IPS-20b (cell line): ENCODE measurements at regions not wholly inside any gene's neighbourhood (a gene's known extent, or its start where the extent isn't known, plus 50 kb on each side); places are given as distances from the start of the nearest gene placed in this dataset.

Experiments
- H3K27ac ChIP-seq: one replicate; pipeline ENCODE4 v1.5.1; 2013; ENCODE audit warnings: low read length
- H3K27me3 ChIP-seq: 2 replicates; pipeline ENCODE4 v1.6.1; 2013; ENCODE audit warnings: mild to moderate bottlenecking, low read length, inconsistent platforms; ENCODE audit not compliant: insufficient read depth
- H3K36me3 ChIP-seq: 2 replicates; pipeline ENCODE4 v1.6.1; 2013; ENCODE audit warnings: low read depth, mild to moderate bottlenecking, inconsistent platforms, low read length, moderate library complexity; ENCODE audit not compliant: insufficient read depth
- H3K4me1 ChIP-seq: 2 replicates; pipeline ENCODE4 v1.6.1; 2013; ENCODE audit warnings: mild to moderate bottlenecking, control low read depth, inconsistent platforms, low read length, moderate library complexity; ENCODE audit not compliant: insufficient read depth
- H3K4me3 ChIP-seq: 2 replicates; pipeline ENCODE4 v1.5.1; 2013; ENCODE audit warnings: mild to moderate bottlenecking, low read length, inconsistent platforms
- H3K9ac ChIP-seq: 2 replicates; pipeline ENCODE4 v1.6.1; 2013; ENCODE audit warnings: low read depth, mild to moderate bottlenecking, inconsistent platforms, low read length, moderate library complexity
- H3K9me3 ChIP-seq: 2 replicates; pipeline ENCODE4 v1.6.1; 2013; ENCODE audit warnings: mild to moderate bottlenecking, low read depth, low read length, inconsistent platforms; ENCODE audit not compliant: insufficient read depth

DNA sequence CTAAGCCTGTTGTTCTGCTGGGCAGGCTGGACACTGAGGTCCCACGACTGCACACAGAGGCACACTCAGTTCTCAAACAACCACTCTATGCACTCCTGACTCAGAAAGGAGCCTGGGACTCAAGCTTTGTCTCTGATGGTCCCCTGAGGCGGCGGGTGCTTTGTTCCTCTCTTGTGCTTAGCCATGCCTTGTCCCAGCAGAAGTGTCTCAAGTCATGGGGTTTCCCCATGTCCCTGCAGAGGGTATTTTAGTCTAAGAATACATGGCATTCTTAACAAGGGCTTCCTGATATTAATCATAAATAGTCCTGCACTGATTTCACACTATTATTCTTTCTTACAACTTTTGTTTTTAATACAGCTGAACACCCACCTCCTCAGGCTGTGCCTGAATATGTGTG lies 72.5 kb downstream of the CXCL12 start:
- Histone ChIP-seq H3K27me3 (peaks cover 34% of the 10 kb centered on the region), H3K9me3 (no peaks in the 10 kb centered on the region), H3K9ac (no peak overlapping the region), H3K36me3 (no peaks in the 10 kb centered on the region), H3K27ac (no peak overlapping the region), H3K4me3 (no peak overlapping the region), H3K4me1 (peaks cover 4% of the 10 kb centered on the region; the same call in 1 of the 2 replicates)

- Histone ChIP-seq H3K27me3 (peaks cover 34% of the 10 kb centered on the region), H3K4me3 (peak overlapping the region; percentile 17; the same call in 1 of the 2 replicates), H3K9me3 (no peaks in the 10 kb centered on the region), H3K27ac (no peak overlapping the region), H3K9ac (no peak overlapping the region), H3K4me1 (peaks cover 4% of the 10 kb centered on the region; the same call in 1 of the 2 replicates), H3K36me3 (no peaks in the 10 kb centered on the region)
These were observed 73.3 kb downstream of the CXCL12 start for GRCh38 chr10:44311563-44312051.

DNA sequence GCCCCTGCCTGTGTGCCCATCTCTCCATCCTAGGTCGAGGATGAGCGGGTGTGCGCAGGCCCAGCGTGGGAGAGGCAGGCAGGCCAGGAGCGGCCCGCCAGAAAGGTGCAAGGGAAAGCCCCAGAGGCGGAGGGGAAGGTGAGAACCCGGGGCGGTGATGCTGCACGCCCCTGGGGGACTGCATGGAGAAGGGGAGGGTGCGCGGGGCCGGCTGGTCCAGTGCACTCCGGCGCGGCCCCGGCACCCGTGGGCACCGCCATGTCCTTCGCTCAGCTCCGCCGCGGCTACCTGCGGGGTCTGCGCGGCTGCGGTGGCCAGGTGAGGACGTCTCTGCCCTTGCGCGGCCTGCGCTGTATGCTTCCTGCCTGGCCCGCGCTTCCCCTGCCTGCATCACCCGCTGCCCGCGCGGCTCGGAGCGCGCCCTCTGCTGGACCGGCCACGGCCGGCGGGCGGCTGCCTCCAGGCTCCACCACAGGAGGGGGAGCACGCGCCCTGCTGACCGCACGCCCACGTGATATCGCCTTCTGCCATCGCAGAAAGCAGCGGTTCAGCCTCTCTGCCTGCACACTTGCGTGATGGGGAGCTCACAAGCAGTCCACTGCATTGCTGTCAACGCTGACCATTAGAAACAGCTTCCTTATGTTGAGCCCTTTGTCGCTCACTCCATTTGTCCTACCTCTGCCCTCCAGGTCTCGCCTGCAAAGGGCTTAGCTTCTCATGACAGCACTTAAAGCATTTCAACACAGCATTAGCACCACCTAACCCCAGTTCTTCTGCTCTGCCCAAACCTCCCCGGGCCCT lies 73.9 kb downstream of the CXCL12 start:
- Histone ChIP-seq H3K27me3 (peaks cover 34% of the 10 kb centered on the region), H3K4me3 (peak overlapping the region; percentile 42; the same call in 1 of the 2 replicates), H3K36me3 (no peaks in the 10 kb centered on the region), H3K9me3 (no peaks in the 10 kb centered on the region), H3K27ac (no peak overlapping the region), H3K4me1 (peaks cover 4% of the 10 kb centered on the region; the same call in 1 of the 2 replicates), H3K9ac (no peak overlapping the region)

GRCh38 chr10:44309939-44310761 lies 74.7 kb downstream of the CXCL12 start:
- Histone ChIP-seq H3K27me3 (peaks cover 34% of the 10 kb centered on the region), H3K27ac (no peak overlapping the region), H3K9ac (no peak overlapping the region), H3K4me1 (peaks cover 4% of the 10 kb centered on the region; the same call in 1 of the 2 replicates), H3K9me3 (no peaks in the 10 kb centered on the region), H3K36me3 (no peaks in the 10 kb centered on the region), H3K4me3 (peak overlapping the region; percentile 42; the same call in 1 of the 2 replicates)

GRCh38 chr10:44309361-44309760 lies 75.5 kb downstream of the CXCL12 start:
- Histone ChIP-seq H3K4me1 (peaks cover 4% of the 10 kb centered on the region; the same call in 1 of the 2 replicates), H3K27ac (no peak overlapping the region), H3K4me3 (no peak overlapping the region)

DNA sequence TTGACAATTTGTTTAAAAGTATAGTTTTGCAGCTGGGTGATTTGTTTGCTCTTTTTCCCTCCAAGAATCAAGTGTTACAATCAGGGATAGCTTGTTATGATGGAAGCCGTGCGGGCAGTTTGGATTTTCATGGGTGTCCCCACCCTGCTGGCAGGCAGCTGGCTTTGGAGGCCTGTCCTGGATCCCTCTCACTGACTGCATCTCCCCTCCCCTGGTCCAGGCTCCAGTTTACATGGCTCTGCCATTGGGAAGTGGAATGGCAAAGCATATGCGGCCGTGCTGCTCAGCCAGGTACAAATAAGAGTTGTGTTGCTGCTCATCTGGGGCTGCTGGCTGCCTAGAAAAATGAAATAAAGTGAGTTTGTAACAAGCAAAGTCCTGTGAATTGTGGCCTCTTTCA lies 76.0 kb downstream of the CXCL12 start:
- H3K27me3 ChIP-seq = peaks cover 34% of the 10 kb centered on the region
- peaks cover 4% of the 10 kb centered on the region; the same call in 1 of the 2 replicates for H3K4me1 ChIP-seq
- H3K9me3 ChIP-seq = peaks cover 6% of the 10 kb centered on the region; the same call in 1 of the 2 replicates
- no peak overlapping the region for H3K27ac ChIP-seq
- no peak overlapping the region for H3K4me3 ChIP-seq
- H3K36me3 ChIP-seq = no peaks in the 10 kb centered on the region
- no peak overlapping the region for H3K9ac ChIP-seq

More at GRCh38 chr10:44309361-44309760, 75.5 kb downstream of the CXCL12 start:
- Histone ChIP-seq H3K36me3 (no peaks in the 10 kb centered on the region), H3K9ac (no peak overlapping the region), H3K9me3 (peaks cover 2% of the 10 kb centered on the region; the same call in 1 of the 2 replicates), H3K27me3 (peaks cover 34% of the 10 kb centered on the region)

DNA sequence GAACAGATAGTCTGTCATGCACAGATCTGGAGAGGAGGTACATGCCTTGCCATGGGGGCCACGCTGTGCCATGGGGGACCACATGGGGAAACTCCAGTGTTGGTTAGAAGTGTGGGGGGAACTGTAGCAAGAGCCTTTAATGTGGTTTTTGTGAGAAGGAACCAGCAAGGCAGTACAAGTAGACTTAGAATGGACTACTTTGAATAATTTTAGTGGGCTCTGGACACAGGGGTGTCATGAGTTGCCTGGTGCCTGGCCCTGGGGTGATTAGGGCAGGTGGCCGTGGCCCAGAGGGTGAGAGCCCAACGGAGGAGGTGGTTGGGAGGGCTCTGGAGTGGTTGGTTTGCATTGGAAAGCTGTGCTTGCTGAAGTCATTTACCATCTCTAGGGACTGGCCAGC lies 77.2 kb downstream of the CXCL12 start:
- no peak overlapping the region for H3K4me3 ChIP-seq
- H3K27ac ChIP-seq = no peak overlapping the region
- H3K9me3 ChIP-seq = peaks cover 15% of the 10 kb centered on the region
- peaks cover 4% of the 10 kb centered on the region; the same call in 1 of the 2 replicates for H3K4me1 ChIP-seq
- H3K27me3 ChIP-seq = peaks cover 34% of the 10 kb centered on the region
- H3K36me3 ChIP-seq = no peaks in the 10 kb centered on the region
- H3K9ac ChIP-seq = no peak overlapping the region

GRCh38 chr10:44306762-44307161 lies 78.1 kb downstream of the CXCL12 start:
- no peaks in the 10 kb centered on the region for H3K36me3 ChIP-seq

GRCh38 chr10:44306147-44306710 lies 78.7 kb downstream of the CXCL12 start:
- Histone ChIP-seq H3K4me1 (peaks cover 1% of the 10 kb centered on the region; the same call in 1 of the 2 replicates), H3K27ac (no peak overlapping the region), H3K36me3 (no peaks in the 10 kb centered on the region), H3K9ac (no peak overlapping the region), H3K9me3 (peaks cover 15% of the 10 kb centered on the region), H3K27me3 (peaks cover 21% of the 10 kb centered on the region), H3K4me3 (no peak overlapping the region)

More at GRCh38 chr10:44306762-44307161, 78.1 kb downstream of the CXCL12 start:
- Histone ChIP-seq H3K4me1 (peaks cover 4% of the 10 kb centered on the region; the same call in 1 of the 2 replicates), H3K9ac (no peak overlapping the region), H3K27me3 (peaks cover 26% of the 10 kb centered on the region), H3K4me3 (no peak overlapping the region), H3K9me3 (peaks cover 15% of the 10 kb centered on the region), H3K27ac (no peak overlapping the region)

DNA sequence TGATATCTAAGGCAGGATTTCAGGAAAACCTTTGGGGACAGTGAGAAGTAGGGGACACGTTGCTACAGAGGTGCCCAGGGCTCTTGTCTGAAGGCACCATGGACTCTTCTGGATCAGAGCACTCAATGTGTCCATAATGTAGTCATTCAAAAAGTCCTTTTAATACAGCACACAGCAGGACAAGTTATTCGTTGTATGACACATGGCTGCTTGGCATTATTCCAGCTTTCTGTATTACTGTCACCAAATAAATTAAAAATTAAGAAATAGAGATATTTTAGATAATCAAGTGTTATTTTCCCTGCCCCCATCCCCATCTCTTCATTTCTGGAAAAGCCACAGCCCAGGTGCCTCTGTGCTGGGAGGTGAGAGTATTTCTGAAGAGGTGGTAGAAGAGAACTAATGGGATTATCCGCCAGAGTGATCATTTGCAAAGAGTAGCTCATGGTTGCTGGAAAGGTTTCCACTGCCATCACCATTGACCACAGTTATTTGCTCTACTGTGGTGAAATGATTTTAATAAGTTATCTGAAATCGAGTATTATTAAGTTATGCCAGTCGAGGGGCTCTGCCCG lies 83.0 kb downstream of the CXCL12 start:
- H3K9ac ChIP-seq = no peak overlapping the region
- peaks cover 19% of the 10 kb centered on the region; the same call in 1 of the 2 replicates for H3K4me1 ChIP-seq
- no peak overlapping the region for H3K27ac ChIP-seq
- H3K36me3 ChIP-seq = no peaks in the 10 kb centered on the region
- no peaks in the 10 kb centered on the region for H3K27me3 ChIP-seq
- H3K9me3 ChIP-seq = peaks cover 15% of the 10 kb centered on the region
- H3K4me3 ChIP-seq = no peak overlapping the region
